HepG2 (cell line): ENCODE measurements at regions not wholly inside any gene's neighbourhood (a gene's known extent, or its start where the extent isn't known, plus 50 kb on each side); places are given as distances from the start of the nearest gene placed in this dataset.

Source experiments
- ARID5B ChIP-seq: IDR thresholded peaks from 2 replicates; pipeline ENCODE4 v1.4.0; 2020; ENCODE audit warnings: mild to moderate bottlenecking, missing genetic modification reagents
- HNF1A ChIP-seq, 2 experiments: sonication (generic) in 1 of 2; formaldehyde crosslinking in 1 of 2; IDR thresholded peaks; 2 replicates each; pipeline versions ENCODE4 v1.4.0 to v1.6.1; 2016 to 2020; ENCODE audit warnings: borderline replicate concordance in 1 of 2, low read depth in 1 of 2, mild to moderate bottlenecking in 1 of 2, missing genetic modification reagents in 1 of 2
- HOXA9 ChIP-seq: sonication (generic); formaldehyde crosslinking; IDR thresholded peaks from 2 replicates; pipeline ENCODE4 v1.8.1; 2022; ENCODE audit warnings: missing genetic modification reagents, mild to moderate bottlenecking, moderate library complexity, borderline replicate concordance
- RNF2 ChIP-seq: fragments of 450-650 bp; conservative IDR thresholded peaks from 2 replicates; pipeline ENCODE4 v1.6.1; 2016; ENCODE audit warnings: low read depth
- ZNF234 ChIP-seq: sonication (generic); formaldehyde crosslinking; conservative IDR thresholded peaks from 2 replicates; pipeline ENCODE4 v1.5.1; 2020; ENCODE audit warnings: mild to moderate bottlenecking, missing genetic modification reagents
- ZNF530 ChIP-seq: sonication (generic); formaldehyde crosslinking; IDR thresholded peaks from 2 replicates; pipeline ENCODE4 v1.5.0; 2020; ENCODE audit warnings: low read depth, mild to moderate bottlenecking, missing genetic modification reagents
- ZNF567 ChIP-seq: sonication (generic); formaldehyde crosslinking; IDR thresholded peaks from 2 replicates; pipeline ENCODE4 v1.8.1; 2023; ENCODE audit warnings: mild to moderate bottlenecking, missing genetic modification reagents, borderline replicate concordance
- TF ChIP-seq, protein P1 (sequence below): sonication (generic); formaldehyde crosslinking; IDR thresholded peaks from 2 replicates; pipeline ENCODE4 v1.4.0; 2020; ENCODE audit warnings: missing genetic modification reagents, borderline replicate concordance

DNA sequence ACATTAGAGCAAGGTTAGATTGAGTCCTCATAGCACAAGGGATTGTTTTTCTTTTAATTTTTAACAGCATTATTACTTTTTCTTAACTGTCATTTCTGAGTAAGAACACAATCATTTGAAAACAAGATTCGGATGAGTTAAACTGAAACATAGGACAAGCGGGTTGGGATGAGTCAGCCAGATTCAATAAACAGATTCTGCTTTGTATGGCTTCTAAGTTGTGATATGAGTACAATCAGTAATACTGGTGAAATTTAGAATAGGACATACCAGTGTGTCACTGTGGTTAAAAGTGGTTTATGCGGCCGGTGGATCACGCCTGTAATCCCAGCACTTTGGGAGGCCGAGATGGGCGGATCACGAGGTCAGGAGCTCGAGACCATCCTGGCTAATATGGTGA lies 364.3 kb upstream of the CDH10 start (continued):
- TF ChIP-seq HNF1A (IDR thresholded peaks at IDR 0.05; ENCODE audit: low read depth) (no peak), HNF1A (CRISPR knock-in tag; IDR thresholded peaks at IDR 0.05; ENCODE audit: borderline replicate concordance) (no peak), HOXA9 (CRISPR knock-in tag) (no peak), ARID5B (CRISPR knock-in tag) (no peak), RNF2 (no peak), ZNF234 (CRISPR knock-in tag) (no peak), ZNF567 (CRISPR knock-in tag) (no peak), ZNF530 (CRISPR knock-in tag) (no peak)
- TF ChIP-seq, protein P1, sequence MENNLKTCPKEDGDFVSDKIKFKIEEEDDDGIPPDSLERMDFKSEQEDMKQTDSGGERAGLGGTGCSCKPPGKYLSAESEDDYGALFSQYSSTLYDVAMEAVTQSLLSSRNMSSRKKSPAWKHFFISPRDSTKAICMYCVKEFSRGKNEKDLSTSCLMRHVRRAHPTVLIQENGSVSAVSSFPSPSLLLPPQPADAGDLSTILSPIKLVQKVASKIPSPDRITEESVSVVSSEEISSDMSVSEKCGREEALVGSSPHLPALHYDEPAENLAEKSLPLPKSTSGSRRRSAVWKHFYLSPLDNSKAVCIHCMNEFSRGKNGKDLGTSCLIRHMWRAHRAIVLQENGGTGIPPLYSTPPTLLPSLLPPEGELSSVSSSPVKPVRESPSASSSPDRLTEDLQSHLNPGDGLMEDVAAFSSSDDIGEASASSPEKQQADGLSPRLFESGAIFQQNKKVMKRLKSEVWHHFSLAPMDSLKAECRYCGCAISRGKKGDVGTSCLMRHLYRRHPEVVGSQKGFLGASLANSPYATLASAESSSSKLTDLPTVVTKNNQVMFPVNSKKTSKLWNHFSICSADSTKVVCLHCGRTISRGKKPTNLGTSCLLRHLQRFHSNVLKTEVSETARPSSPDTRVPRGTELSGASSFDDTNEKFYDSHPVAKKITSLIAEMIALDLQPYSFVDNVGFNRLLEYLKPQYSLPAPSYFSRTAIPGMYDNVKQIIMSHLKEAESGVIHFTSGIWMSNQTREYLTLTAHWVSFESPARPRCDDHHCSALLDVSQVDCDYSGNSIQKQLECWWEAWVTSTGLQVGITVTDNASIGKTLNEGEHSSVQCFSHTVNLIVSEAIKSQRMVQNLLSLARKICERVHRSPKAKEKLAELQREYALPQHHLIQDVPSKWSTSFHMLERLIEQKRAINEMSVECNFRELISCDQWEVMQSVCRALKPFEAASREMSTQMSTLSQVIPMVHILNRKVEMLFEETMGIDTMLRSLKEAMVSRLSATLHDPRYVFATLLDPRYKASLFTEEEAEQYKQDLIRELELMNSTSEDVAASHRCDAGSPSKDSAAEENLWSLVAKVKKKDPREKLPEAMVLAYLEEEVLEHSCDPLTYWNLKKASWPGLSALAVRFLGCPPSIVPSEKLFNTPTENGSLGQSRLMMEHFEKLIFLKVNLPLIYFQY = no peak
